ENCODE measurements at regions not wholly inside any gene's neighbourhood (a gene's known extent, or its start where the extent isn't known, plus 50 kb on each side); places are given as distances from the start of the nearest gene placed in this dataset.

DNA sequence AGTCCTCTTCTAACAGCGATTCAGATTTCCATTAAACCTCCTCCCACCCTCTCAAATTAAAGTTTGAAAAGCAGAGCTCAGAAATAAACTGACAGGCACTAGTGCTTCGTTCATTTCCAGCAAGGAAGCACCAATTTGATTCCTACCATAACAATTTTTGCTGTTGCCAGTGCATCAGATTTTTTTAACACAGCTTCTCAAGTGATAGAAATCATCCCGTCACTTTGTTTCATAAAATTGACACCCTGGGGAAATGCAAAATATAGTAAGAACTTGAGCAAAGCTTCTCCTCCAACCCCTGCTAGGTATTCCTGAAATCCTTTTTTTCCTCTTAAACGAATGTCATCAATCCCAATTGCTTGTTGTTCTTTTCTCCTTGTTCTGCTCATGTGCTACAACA, 332.1 kb downstream of the FOXG1 start:
- no peaks in the 10 kb centered on the region for H3K9me3 ChIP-seq (ENCODE audit: control insufficient read depth in 2 of 3, insufficient read depth in 1 of 3, low read length in 3 of 3)
- H3K4me1 ChIP-seq (ENCODE audit: control insufficient read depth in 2 of 3, insufficient read depth in 2 of 3, low read depth in 1 of 3, low read length in 3 of 3) = no peaks in the 10 kb centered on the region
- no peak overlapping the region for H3K9ac ChIP-seq (ENCODE audit: low read length in 3 of 3)
- no peak for DNase-seq
- H3K36me3 ChIP-seq (ENCODE audit: control insufficient read depth in 2 of 3, insufficient read depth in 3 of 3, low read length in 3 of 3) = no peaks in the 10 kb centered on the region
- H3K4me3 ChIP-seq (ENCODE audit: low read length in 3 of 3) = no peak overlapping the region
- H3K27me3 ChIP-seq (ENCODE audit: control insufficient read depth, insufficient read depth, low read length) = no peaks in the 10 kb centered on the region
- TF ChIP-seq CTCF (IDR thresholded peaks at IDR 0.05; ENCODE audit: borderline replicate concordance, extremely low read depth, insufficient read depth) = no peak
- no peak for FAIRE-seq
- no peak overlapping the region for H3K27ac ChIP-seq (ENCODE audit: low read depth in 2 of 2, low read length in 2 of 2)
- intact Hi-C loops (cut with DNase I) = no loop called here

DNA sequence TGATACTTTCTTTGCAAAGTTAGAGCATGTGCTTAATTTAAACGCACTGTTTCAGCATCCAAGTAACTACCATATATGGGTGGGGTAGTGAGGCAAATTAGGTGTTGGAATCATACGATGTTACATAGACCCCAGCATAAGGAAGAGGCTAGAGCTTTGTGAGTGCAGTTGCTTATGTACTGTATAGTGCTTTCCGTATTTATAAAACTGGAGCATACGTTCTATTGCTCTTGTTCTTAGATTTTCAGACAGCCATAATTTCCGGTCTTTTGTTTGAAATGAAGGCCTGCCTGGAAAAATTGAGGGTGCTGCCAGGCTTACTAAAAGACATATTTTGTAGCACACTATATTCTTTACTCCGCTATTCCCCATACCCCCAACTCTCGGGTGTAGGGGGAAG, 335.7 kb downstream of the FOXG1 start:
- H3K4me1 ChIP-seq (ENCODE audit: control insufficient read depth in 2 of 3, insufficient read depth in 2 of 3, low read depth in 1 of 3, low read length in 3 of 3) = no peaks in the 10 kb centered on the region
- H3K27ac ChIP-seq (ENCODE audit: low read depth in 2 of 2, low read length in 2 of 2) = no peak overlapping the region
- DNase-seq = no peak
- H3K9ac ChIP-seq (ENCODE audit: low read length in 3 of 3) = no peak overlapping the region
- no peak overlapping the region for H3K4me3 ChIP-seq (ENCODE audit: low read length in 3 of 3)
- H3K27me3 ChIP-seq (ENCODE audit: control insufficient read depth, insufficient read depth, low read length) = no peaks in the 10 kb centered on the region
- no peaks in the 10 kb centered on the region for H3K36me3 ChIP-seq (ENCODE audit: control insufficient read depth in 2 of 3, insufficient read depth in 3 of 3, low read length in 3 of 3)
- intact Hi-C loops (cut with DNase I) = no loop called here
- no peaks in the 10 kb centered on the region for H3K9me3 ChIP-seq (ENCODE audit: control insufficient read depth in 2 of 3, insufficient read depth in 1 of 3, low read length in 3 of 3)
- TF ChIP-seq CTCF (IDR thresholded peaks at IDR 0.05; ENCODE audit: borderline replicate concordance, extremely low read depth, insufficient read depth) = no peak
- FAIRE-seq = no peak

DNA sequence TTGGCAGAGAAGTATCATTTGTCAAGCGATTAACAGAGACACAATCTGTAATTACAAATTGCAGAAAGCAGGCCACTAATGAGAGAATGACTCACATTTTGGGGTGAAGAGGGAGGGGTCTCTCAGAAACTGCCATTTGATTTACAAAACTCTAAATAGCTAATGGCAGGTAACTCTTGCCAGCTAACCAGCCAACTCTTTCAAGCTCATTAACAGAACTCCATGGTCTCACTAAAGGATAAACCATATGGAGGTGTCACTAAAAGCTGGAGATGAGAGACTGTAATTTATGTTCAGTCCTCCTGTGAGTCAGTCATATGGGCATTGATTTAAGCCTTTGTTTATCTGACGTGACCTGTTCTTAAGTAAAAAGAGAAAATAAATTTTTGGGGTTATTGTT, 336.4 kb downstream of the FOXG1 start:
- H3K27ac ChIP-seq (ENCODE audit: low read depth in 2 of 2, low read length in 2 of 2) = no peak overlapping the region
- no peak overlapping the region for H3K4me3 ChIP-seq (ENCODE audit: low read length in 3 of 3)
- no peaks in the 10 kb centered on the region for H3K36me3 ChIP-seq (ENCODE audit: control insufficient read depth in 2 of 3, insufficient read depth in 3 of 3, low read length in 3 of 3)
- no peak overlapping the region for H3K9ac ChIP-seq (ENCODE audit: low read length in 3 of 3)
- no peaks in the 10 kb centered on the region for H3K27me3 ChIP-seq (ENCODE audit: control insufficient read depth, insufficient read depth, low read length)
- no peak for FAIRE-seq
- H3K4me1 ChIP-seq (ENCODE audit: control insufficient read depth in 2 of 3, insufficient read depth in 2 of 3, low read depth in 1 of 3, low read length in 3 of 3) = no peaks in the 10 kb centered on the region
- no peak for DNase-seq
- H3K9me3 ChIP-seq (ENCODE audit: control insufficient read depth in 2 of 3, insufficient read depth in 1 of 3, low read length in 3 of 3) = no peaks in the 10 kb centered on the region
- intact Hi-C loops (cut with DNase I) = no loop called here
- TF ChIP-seq CTCF (IDR thresholded peaks at IDR 0.05; ENCODE audit: borderline replicate concordance, extremely low read depth, insufficient read depth) = no peak

- no peaks in the 10 kb centered on the region for H3K9me3 ChIP-seq (ENCODE audit: control insufficient read depth in 2 of 3, insufficient read depth in 1 of 3, low read length in 3 of 3)
- no peak for DNase-seq
- H3K36me3 ChIP-seq (ENCODE audit: control insufficient read depth in 2 of 3, insufficient read depth in 3 of 3, low read length in 3 of 3) = no peaks in the 10 kb centered on the region
- no peaks in the 10 kb centered on the region for H3K27me3 ChIP-seq (ENCODE audit: control insufficient read depth, insufficient read depth, low read length)
- intact Hi-C loops (cut with DNase I) = no loop called here
- no peak for TF ChIP-seq CTCF (IDR thresholded peaks at IDR 0.05; ENCODE audit: borderline replicate concordance, extremely low read depth, insufficient read depth)
- H3K4me3 ChIP-seq (ENCODE audit: low read length in 3 of 3) = no peak overlapping the region
- H3K27ac ChIP-seq (ENCODE audit: low read depth in 2 of 2, low read length in 2 of 2) = no peak overlapping the region
- no peak overlapping the region for H3K9ac ChIP-seq (ENCODE audit: low read length in 3 of 3)
- H3K4me1 ChIP-seq (ENCODE audit: control insufficient read depth in 2 of 3, insufficient read depth in 2 of 3, low read depth in 1 of 3, low read length in 3 of 3) = no peaks in the 10 kb centered on the region
- FAIRE-seq = no peak
Measured at GRCh38 chr14:29108908-29109307, 342.3 kb downstream of the FOXG1 start.
